Forelimb muscle (tissue), 1 donor: ENCODE measurements at regions not wholly inside any gene's neighbourhood (a gene's known extent, or its start where the extent isn't known, plus 50 kb on each side); places are given as distances from the start of the nearest gene placed in this dataset.
"Not testable (repeated sequence)": the region's sequence is repeated elsewhere in the genome, so short reads cannot be mapped to it uniquely, and the experiment has no call there.

ENCODE experiments used
- DNase-seq: peaks from one replicate; pipeline ENCODE4 v3.0.0-alpha.2; 2013; ENCODE audit warnings: low read depth

DNA sequence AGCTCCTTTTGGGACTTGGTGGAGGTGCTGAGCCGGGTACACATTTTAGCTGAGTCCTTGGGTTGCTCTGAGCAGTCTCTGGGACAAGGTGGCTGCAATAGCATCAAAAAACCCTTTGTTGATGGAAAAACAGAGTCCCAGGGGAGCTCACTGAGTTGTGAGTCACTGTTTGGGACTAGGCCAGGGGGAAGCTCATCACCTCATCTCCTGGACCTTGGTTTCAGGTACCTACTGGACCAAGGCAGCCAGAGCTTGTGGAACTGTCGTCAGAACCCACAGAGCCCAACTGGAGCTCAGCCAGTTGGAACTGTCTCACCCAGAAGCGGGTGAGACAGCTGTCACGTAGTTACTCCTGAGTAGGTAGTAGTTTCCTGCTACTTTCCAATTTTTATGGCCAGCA lies 146.7 kb downstream of the HLX start:
- no peak for DNase-seq

DNA sequence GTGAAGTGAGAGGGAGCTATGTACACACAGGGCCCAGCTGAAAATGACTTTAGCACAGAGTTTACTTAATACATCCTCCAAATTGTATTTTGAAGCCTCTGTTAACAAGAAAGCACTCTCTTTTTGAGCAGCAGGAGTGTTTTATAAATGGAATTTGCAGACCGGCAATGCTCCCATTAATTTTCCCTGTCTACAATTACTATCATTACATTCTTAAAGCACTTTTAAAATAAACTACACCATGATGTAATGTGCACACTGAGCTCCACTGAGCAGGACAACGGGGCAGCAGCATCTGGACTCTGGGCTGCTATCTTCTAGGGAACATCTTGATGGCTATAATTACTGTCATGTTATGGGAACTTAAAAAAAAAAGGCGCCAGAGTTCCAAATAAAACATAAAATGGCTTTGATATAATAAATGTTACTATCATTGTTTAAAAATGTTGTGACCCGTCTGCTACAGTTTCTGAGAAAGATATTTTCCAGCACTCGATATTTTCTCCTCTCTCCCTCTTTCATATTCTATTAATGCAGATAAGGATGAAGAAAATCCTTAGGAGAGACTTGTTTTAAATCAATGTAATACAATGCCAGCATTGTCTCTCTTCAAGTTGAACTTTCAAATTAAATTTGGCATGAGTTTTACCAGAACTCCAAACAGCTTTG lies 150.9 kb downstream of the HLX start:
- DNase-seq: no peak

DNA sequence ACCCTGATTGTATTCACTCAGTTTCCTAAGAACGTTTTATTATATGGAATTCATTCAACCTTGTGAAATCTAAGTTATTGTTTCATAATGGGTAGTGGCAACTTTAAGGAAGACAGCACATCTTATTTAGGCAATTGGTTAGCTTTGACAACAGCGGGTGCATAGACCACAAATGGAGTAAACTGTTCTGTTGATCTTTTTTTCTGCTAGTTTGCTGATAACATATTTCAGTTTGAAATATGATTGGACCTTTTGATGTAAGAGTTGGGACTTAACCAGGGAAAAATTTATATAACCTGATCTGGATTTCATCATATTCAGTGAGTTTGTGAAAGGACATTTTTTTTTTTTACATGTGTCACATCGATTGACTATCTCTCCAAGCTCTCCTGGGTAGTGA lies 151.7 kb downstream of the HLX start:
- DNase-seq: no peak

DNA sequence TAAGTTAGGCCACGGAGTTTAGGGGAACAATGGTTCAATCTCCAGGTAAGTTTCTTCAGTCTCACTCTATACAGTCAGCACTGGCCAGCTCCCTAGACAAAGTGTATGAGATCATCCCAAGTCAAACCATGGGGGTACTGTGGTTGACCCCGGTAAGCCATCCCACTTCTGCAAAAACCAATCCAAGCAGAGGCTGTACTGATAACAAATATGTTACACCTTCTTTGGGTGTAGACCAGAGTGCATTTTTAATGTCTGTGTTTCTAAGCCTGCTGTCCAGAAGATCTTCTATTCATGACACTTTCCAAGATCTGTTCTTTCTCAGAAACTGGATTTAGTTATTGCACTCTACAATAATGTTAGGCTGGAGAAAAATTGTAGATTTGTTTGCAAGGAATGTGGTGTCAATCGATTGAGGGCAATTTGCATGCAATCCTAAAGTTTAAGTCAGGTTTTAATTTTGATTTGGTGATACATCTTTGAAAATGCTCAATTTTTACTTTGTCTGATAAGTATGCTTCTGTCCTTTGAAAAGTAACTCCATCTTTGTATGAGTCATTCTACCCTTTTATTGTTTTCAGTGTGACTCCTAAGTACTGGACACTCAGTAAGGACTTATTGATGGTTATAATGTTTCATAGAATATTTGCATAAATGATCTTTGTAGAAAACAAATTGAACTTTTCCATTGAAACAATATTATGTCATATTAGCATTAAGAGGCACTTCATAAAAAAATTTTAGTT lies 152.4 kb downstream of the HLX start:
- no peak for DNase-seq

DNA sequence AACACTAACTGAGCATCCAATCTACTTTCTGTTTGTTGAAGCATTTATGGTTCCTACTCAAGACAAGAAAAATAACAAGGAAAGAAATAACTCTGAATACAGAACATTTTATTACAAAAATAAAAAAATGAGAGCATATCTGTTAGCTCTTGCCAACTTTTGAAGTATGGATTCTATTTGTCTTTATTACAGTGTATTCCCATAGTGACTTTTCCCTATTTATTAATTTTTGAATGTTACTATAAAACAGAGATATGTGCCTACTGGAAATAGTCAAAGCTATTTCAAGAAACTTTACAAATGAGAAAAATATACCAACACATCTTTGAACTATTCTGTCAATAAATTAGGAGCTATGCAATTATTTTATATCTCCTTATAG lies 153.0 kb downstream of the HLX start:
- DNase-seq: no peak

DNA sequence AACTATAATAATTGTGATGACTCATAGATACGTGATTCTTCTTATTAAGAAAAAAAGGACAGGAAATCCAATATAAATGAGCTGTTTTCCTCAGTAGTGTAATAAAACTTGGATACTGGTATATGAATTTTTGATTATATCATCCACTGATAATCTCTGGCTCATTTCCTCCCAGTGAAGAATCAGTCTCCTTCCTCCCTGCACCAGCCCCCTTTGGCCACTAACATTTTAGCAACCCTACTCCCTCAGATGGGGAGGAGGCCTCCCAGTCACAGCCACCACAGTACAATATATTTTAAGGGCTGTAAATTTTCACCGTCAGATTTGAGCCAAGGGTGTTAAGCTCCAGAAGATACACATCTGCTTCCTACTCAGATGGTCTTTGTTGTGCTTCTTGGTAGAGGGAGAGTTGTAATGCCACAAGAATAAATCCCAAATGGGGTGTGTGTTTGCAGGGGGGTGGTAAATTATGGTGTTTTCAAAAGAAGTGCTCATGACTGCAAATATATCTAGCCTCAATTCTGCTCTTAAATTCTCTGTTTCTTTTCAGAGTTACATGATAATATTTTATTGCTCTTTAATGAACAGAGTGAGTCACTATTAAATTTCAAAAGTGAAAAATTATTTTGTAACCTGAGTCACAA lies 153.5 kb downstream of the HLX start:
- no peak for DNase-seq

DNA sequence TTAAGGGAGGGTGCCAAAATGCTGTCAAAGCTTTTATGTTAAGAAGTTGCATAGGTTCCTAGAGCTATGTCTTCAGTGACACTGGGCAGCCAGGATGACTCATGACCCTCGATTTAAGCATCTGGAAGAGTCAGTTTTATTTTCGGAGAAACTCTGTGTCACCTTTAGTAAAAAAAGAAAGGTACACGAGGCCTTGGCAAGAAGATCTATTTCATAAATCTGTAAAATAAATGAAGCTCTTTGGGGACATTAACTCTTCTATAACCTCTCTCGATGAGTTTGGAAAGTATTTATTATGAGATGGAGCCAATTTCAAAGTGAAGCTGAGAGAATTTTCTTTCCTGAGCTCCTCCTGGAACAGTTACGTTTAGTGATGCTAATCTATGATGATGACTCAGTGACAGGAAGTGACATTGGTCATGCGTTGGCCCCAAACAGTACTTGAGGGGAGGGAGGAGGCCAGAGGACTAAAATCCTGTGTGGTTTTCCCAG lies 156.5 kb downstream of the HLX start:
- DNase-seq: no peak

DNA sequence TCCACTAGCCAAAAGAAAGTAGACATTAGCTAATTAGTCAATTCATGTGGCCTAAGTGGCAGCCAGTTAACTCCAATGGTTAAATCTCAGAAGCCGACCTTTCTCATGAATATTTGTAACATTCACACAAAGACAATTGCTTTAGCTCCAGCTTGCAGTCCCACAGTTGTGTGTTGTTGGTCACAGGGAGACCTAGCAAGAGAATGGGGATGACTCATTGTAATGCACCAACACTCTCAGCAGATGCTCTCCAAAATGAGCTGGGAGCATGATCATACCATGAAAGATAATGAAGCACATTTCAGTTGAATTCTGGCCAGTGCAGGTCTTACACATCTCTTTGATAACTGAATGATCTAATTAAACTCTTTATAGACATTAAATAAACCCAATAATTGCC lies 160.4 kb downstream of the HLX start:
- no peak for DNase-seq

DNA sequence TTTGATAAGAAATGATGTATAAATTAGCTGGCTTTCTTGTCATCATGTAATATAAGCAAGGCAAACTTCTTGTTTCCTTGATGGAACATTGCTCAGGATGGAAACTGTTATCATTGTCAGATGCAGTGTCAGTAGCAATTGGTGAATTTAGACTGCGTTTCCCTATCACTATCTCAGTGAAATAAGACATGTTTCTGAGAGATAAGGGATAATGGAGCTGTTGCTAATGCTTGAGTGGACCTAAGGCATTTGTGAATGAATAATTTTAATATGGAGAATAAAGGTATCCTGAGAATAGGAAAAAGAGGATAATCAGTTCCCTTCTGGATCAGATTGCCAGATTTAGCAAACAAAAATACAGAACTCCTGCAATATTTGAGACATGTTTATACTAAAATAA lies 160.9 kb downstream of the HLX start:
- no peak for DNase-seq

DNA sequence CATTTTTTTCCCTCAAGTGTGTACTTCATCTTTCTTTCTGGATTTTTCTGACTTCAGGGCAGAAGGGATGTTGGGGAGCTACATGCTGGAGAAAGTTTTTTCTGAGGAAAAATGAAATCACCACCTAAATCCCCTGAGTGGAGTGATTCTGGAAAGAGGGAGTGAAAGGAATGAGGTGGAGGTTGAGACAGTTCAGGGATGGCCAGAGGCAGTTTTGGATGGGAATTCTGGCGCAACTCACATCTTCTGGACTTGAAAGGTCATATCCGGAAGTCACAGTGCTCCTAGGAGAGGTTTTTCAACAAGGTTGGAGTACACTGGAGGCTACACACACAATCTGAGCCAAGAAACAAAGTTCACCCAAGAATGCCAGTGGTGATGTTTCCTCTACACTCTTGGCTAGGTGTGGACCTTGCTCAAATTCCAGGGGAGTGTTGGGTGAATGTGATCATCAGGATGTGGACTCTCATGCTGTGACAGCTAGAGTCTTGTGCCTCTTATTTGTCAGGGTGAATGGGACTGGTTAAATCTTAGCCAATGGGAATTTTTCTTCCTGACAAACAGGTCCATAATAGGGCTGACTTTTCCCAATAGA lies 161.5 kb downstream of the HLX start:
- no peak for DNase-seq

DNA sequence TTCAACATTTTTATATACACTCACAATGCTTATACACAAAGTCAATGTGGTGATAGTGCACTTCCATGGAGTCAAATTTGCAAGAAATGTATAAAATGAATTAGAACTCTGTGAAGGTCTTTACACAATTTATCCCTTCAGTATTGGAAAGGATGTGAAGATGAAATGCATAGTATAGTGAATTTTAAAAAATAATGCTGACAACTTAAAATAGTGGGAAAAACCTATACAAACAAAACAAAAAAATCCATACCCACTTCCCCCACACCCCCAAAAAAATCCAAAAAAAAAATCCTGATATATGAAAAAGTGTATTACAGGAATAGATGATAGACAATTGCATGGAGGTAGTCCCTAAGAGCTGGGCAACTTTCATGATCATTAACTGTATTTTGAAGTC lies 165.3 kb downstream of the HLX start:
- no peak for DNase-seq

DNA sequence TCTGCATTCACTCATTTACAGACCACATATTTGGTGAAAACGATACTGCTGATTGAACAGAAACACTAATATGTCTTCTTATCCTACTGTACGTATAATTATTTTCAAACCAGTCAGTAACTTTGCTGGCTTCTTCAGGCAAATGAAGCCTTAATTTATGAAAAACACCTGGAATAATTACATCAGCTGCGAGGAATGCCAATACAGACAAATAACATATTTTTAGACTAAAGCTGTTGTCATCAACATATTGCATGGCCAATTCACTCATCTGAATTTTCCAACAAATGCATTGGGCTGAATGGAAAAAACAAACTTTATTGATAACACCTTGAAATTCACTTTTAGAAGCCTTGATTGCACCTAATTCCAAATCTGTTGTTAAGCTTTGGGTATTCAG lies 165.9 kb downstream of the HLX start:
- no peak for DNase-seq

DNA sequence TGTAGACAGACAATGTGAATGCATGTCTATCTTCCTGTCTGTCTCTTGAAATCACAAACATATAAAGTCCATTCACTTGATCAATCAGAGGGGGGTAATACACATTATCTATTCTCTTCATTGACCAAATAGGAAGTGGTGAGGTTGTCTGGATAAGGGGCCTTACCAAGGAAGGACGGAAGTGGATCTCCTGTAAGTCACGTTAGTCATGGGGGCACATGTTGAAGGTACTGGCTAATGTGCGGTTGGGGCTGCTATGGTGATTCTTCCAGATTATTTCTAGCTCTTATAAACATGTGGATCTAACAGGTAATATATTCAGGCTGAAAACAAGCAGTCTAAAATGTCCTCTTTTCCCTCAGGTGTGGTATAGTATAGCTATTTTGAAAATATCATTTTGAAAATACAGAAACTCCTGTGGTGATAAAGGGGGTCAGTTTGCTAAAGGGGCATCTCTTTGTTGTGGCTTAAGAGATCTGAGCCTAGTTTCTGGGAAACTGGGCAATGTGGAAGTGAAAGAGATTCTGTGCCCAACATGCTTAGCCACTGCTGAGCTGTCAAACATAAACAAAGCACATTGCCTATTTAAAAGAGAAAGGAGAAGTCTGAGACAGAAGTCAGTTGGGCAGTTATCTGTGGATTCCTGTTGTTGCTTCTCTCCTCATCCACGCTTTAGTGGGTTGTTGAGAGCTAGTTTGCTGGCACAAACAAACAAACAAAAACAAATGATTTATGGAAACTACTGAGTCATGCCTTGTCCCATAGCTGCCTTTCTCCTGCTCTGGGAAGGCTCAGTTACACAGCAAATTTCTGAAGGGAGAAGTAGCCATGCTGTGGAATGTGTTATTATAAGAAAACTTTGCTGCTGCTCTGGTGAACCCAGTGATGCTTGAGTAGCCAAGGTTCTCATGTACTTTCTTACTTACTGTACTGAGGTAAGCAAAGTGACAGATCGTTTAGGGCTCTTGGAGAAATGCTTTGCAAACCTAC lies 166.9 kb downstream of the HLX start:
- DNase-seq: no peak

DNA sequence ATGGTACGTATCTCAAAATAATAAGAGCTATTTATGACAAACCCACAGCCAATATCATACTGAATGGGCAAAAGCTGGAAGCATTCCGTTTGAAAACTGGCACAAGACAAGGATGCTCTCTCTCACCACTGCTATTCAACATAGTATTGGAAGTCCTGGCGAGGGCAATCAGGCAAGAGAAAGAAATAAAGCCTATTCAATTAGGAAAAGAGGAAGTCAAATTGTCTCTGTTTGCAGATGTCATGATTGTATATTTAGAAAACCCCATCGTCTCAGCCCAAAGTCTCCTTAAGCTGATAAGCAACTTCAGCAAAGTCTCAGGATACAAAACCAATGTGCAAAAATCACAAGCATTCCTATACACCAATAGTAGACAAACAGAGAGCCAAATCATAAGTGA lies 172.1 kb downstream of the HLX start:
- not testable (repeated sequence) for DNase-seq

DNA sequence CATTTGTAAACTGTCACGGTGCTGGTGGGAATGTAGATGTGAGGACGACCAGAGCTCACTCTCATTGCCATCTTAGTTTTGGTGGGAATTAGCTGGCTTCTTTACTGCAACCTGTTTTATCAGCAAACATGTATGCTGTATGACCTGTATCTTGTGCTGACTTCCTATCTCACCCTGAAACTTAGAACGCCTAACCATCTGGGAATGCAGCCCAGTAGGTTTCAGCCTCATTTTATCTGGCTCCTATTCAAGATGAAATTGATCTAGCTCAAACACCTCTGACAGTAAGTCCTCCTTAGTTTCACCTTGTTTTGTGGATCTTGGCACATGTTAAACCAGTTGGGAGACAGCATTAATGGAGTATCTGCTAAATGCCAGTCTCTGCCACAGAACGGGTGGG lies 174.6 kb downstream of the HLX start:
- DNase-seq: no peak

DNA sequence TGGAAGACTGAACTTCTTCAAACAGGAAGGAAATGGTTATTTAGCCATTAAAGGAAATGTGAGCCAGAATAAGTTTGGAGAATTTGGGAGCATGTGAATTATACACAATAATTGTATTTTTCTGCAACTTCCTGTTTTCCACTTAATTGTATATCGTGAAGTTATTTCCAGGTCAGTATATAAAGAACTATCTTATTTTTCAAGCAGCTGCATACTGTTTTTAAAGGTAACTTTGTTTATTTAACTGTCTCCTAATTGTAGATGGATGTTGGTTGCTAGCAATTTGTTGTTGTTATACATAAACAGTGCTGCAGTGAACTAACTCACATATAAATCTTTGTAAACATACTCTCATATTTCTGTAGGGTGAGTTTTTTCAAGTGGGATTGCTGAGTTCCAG lies 180.3 kb downstream of the HLX start:
- no peak for DNase-seq

DNA sequence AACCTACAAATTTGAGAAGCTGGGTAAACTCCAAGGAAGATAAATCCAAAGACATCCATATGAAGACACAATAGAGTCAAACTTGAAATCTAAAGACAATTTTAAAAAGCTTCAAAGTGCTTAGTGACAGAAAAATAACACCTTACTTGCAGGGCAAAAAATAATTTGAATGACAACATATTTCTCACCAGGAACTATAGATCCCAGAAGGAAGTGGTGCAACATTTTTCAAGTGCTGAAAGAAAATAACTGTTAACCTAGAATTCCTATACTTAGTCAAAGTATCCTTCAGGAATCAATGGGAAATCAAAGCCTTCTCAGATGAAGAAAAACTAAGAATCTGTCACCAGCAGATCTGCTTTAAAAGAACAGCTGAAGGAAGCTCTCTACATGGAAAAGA lies 184.4 kb downstream of the HLX start:
- DNase-seq: no peak

DNA sequence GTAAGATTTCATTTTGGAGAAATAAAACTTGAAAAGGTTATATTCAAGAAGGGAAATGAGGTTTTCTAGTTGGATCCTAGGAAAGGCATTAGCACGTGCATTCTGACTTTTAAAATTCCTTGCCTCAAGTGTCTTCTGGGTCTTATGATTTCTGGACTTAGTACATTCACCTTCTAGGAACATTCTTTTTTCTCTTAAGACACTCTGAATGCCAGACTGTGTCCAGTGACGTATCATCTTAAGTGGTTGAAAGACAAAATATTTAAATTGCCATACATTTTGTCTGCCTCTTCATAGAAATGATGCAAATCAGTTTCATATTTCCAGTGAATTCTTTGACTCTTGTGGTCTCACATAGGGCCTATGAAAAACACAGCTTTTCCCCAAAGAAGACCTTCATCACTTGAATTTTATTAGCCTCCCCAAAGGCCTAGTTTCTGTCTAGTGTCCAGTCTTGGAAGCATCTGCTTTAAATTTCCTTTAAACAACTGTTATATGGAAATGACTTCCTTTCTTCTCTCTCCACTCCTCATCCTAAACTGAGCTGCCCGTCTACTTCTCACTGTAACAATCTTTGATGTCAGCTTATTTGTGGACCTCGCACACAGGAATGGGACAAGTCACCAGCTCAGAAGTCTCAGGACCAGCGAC lies 187.2 kb downstream of the HLX start:
- no peak for DNase-seq

DNA sequence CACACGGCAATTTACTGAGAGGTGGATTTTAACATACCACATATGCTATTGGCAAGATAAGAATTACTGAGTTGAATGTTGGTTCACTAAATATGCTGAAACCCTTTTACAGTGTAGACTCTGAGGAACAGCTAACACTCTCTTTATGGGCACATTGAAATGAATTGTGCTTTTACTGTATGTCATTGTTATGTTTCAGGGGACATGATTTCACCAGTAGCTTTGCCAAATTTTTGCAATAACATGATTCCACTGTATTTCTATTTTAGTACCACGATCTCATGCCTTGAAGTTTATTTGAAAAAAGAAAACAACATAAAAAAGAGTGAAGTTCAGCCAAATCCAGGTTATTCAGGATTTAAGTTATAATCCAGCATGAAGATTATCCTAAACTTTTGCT lies 188.5 kb downstream of the HLX start:
- no peak for DNase-seq

DNA sequence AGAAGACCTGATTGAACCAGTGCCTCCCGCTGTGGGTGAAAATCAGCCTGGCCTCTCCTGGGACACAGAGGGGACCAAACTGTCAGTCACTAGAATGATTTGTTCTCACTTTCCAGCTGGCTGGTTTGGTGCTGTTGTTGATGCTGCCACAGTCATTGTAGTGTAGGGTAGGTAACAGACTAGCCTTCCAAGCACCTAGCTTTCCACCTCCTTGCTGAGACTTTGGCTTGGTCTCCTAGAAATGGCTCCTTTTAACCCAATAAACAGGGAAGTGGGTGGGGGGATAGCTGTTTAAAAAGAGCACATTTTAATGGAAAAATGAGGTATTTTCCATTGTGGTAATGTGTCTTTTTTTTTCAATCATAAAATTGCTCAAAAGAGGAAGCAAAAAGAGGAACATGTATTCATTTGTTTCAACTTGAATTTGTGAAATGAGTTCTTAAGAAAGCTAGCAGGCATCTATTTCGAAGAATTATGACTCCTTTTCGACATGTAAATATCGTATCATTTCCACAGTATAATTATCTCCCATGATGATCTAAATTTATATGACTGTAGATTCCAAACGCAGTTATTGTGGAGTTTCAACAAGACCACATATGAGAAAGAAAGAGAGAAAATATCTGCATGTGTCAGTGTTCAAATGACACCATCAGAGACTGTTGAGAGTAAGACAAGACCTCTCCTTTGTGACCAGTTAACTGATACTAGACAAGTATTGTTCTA lies 190.1 kb downstream of the HLX start:
- DNase-seq: no peak
